SK-N-SH (cell line): ENCODE measurements at regions not wholly inside any gene's neighbourhood (a gene's known extent, or its start where the extent isn't known, plus 50 kb on each side); places are given as distances from the start of the nearest gene placed in this dataset.

ENCODE experiments used
- CTCF ChIA-PET: fragments of 300-600, 350-600 bp; formaldehyde crosslinking; extraction: SDS; loops from one replicate; lab custom pipeline; 2021; lab: Yijun Ruan, JAX
- POLR2A ChIA-PET: fragments of 350-600 bp; sonication (Branson Sonifier 250); formaldehyde crosslinking; extraction: SDS; loops from one replicate; lab custom pipeline; 2020; ENCODE audit warnings: antibody characterized with exemption, inconsistent platforms; lab: Yijun Ruan, JAX
- DNase-seq: peaks from one replicate; pipeline ENCODE4 v3.0.0; 2012
- H2AFZ ChIP-seq: fragments of 200-600 bp; sonication (generic); 2 replicates; pipeline ENCODE4 v1.8.1; 2016; ENCODE audit warnings: antibody characterized with exemption, mild to moderate bottlenecking, low read depth
- H3F3A ChIP-seq: fragments of 200-600 bp; sonication (generic); replicated peaks from 2 replicates; pipeline ENCODE3; 2016; ENCODE audit warnings: antibody characterized with exemption, mild to moderate bottlenecking; ENCODE audit not compliant: insufficient read depth
- H3K27ac ChIP-seq, 2 experiments: fragments of 200-500 bp in 1 of 2; fragments of 200-600 bp in 1 of 2; sonication (Bioruptor generic) in 1 of 2; sonication (generic), shearing (Covaris generic) in 1 of 2; 2 replicates each; pipeline versions ENCODE4 v1.5.1 to v1.6.1; 2014 to 2016; ENCODE audit warnings: low read depth in 2 of 2, inconsistent platforms in 1 of 2, low read length in 1 of 2, mild to moderate bottlenecking in 1 of 2, mixed read lengths in 1 of 2
- H3K27me3 ChIP-seq: fragments of 200-600 bp; sonication (generic), shearing (Covaris generic); 2 replicates; pipeline ENCODE4 v1.6.1; 2016; ENCODE audit warnings: mixed run types; ENCODE audit not compliant: insufficient read depth
- H3K36me3 ChIP-seq, 2 experiments: fragments of 200-500 bp in 1 of 2; fragments of 200-600 bp in 1 of 2; sonication (Bioruptor generic) in 1 of 2; sonication (generic) in 1 of 2; replicated peaks in 1 of 2; 2 replicates each; pipeline versions ENCODE3 to v1.5.1; 2014 to 2016; ENCODE audit warnings: low read length in 1 of 2, mild to moderate bottlenecking in 1 of 2; ENCODE audit not compliant: insufficient read depth in 2 of 2, control insufficient read depth in 1 of 2
- H3K4me1 ChIP-seq, 2 experiments: fragments of 200-500 bp in 1 of 2; fragments of 200-600 bp in 1 of 2; sonication (Bioruptor generic) in 1 of 2; sonication (generic), shearing (Covaris generic) in 1 of 2; 2 replicates each; pipeline versions ENCODE4 v1.5.1 to v1.6.1; 2014 to 2016; ENCODE audit warnings: low read depth in 1 of 2, low read length in 1 of 2, mixed run types in 1 of 2; ENCODE audit not compliant: insufficient read depth in 2 of 2, control insufficient read depth in 1 of 2
- H3K4me2 ChIP-seq: fragments of 200-600 bp; sonication (generic), shearing (Covaris generic); 2 replicates; pipeline ENCODE4 v1.6.1; 2017; ENCODE audit warnings: mixed run types
- H3K4me3 ChIP-seq, 2 experiments: fragments of 200-500 bp in 1 of 2; fragments of 200-600 bp in 1 of 2; sonication (Bioruptor generic) in 1 of 2; sonication (generic), shearing (Covaris generic) in 1 of 2; 2 replicates each; pipeline versions ENCODE4 v1.5.1 to v1.8.1; 2014 to 2016; ENCODE audit warnings: low read depth in 2 of 2, inconsistent platforms in 1 of 2, low read length in 1 of 2, mild to moderate bottlenecking in 1 of 2, mixed read lengths in 1 of 2, moderate library complexity in 1 of 2
- H3K79me2 ChIP-seq: fragments of 200-600 bp; sonication (generic); 2 replicates; pipeline ENCODE4 v1.8.1; 2017; ENCODE audit warnings: mild to moderate bottlenecking; ENCODE audit not compliant: insufficient read depth
- H3K9ac ChIP-seq: fragments of 200-600 bp; sonication (generic); 2 replicates; pipeline ENCODE4 v1.6.1; 2017; ENCODE audit warnings: mixed run types
- H3K9me2 ChIP-seq: fragments of 200-600 bp; sonication (generic); 2 replicates; pipeline ENCODE4 v1.6.1; 2017; ENCODE audit warnings: mixed run types
- H3K9me3 ChIP-seq: fragments of 200-600 bp; sonication (generic); 2 replicates; pipeline ENCODE4 v1.6.1; 2017; ENCODE audit warnings: mixed run types, mild to moderate bottlenecking, moderate library complexity
- H4K20me1 ChIP-seq: fragments of 200-600 bp; sonication (generic); 2 replicates; pipeline ENCODE4 v1.6.1; 2017; ENCODE audit warnings: mild to moderate bottlenecking, mixed run types; ENCODE audit not compliant: insufficient read depth
- CTCF ChIP-seq: fragments of 200-600 bp; sonication (generic); IDR thresholded peaks from 2 replicates; pipeline ENCODE4 v1.6.1; 2017; ENCODE audit warnings: antibody characterized with exemption, mild to moderate bottlenecking, moderate library complexity
- EZH2phosphoT487 ChIP-seq: fragments of 200-600 bp; sonication (generic); IDR thresholded peaks from 2 replicates; pipeline ENCODE4 v1.6.1; 2017; ENCODE audit warnings: low read depth, mixed run types, mild to moderate bottlenecking, antibody characterized with exemption, moderate library complexity, borderline replicate concordance
- FOXJ3 ChIP-seq: sonication (generic); formaldehyde crosslinking; IDR thresholded peaks from 2 replicates; pipeline ENCODE4 v1.5.1; 2020; ENCODE audit warnings: mild to moderate bottlenecking, missing genetic modification reagents
- IRF3 ChIP-seq: fragments of 150-350 bp; IDR thresholded peaks from 2 replicates; pipeline ENCODE4 v1.6.1; 2016; ENCODE audit warnings: mild to moderate bottlenecking, low read depth, low read length
- MAX ChIP-seq: IDR thresholded peaks from 2 replicates; pipeline ENCODE4 v1.4.0; 2012; ENCODE audit warnings: low read depth
- RCOR1 ChIP-seq: fragments of 150-350 bp; IDR thresholded peaks from 2 replicates; pipeline ENCODE4 v1.6.1; 2017; ENCODE audit warnings: antibody characterized with exemption, low read length
- WGBS: methylation state at CpG from one replicate; pipeline ENCODE4 v1.1.6; 2017; ENCODE audit warnings: low lambda C conversion rate; 5-methylcytosine and 5-hydroxymethylcytosine counted together

GRCh38 chr5:138640138-138640537 lies 64.9 kb upstream of the HSPA9 start:
- 83% methylated on average over 5 of the region's 5 CpGs for WGBS
- no peak overlapping the region for H3K9ac ChIP-seq
- DNase-seq = no peak
- no peak overlapping the region for H2AFZ ChIP-seq
- CTCF ChIA-PET = interaction anchor here (1.6 to 4.3 kb wide), 8 partner anchors 9 to 622 kb away, joined by 3 to 29 read pairs (median 8); no protein-coding TSS in a partner anchor
- no peaks in the 10 kb centered on the region for H3K36me3 ChIP-seq
- no peak for TF ChIP-seq FOXJ3
- no peak overlapping the region for H3K27ac ChIP-seq
- POLR2A ChIA-PET = interaction anchor here (1.5 kb wide), 1 partner anchor 29 kb away, joined by 5 read pairs; no protein-coding TSS in a partner anchor
- H3K79me2 ChIP-seq = no peaks in the 10 kb centered on the region
- no peaks in the 10 kb centered on the region for H4K20me1 ChIP-seq
- no peaks in the 10 kb centered on the region for H3K9me2 ChIP-seq
- no peaks in the 10 kb centered on the region; the same call in 1 of the 2 replicates for H3K27me3 ChIP-seq
- H3K4me2 ChIP-seq = no peak overlapping the region
- H3K4me3 ChIP-seq = no peak overlapping the region
- no peaks in the 10 kb centered on the region for H3F3A ChIP-seq
- peaks cover 0 to 12% of the 10 kb centered on the region in 2 experiments; a peak in 1 of 4 replicates for H3K4me1 ChIP-seq
- no peaks in the 10 kb centered on the region for H3K9me3 ChIP-seq

GRCh38 chr5:138639326-138639725 lies 64.1 kb upstream of the HSPA9 start:
- Histone ChIP-seq H3K27me3 (no peaks in the 10 kb centered on the region; the same call in 1 of the 2 replicates), H3K79me2 (no peaks in the 10 kb centered on the region), H3F3A (no peaks in the 10 kb centered on the region), H3K4me1 (peaks cover 0 to 12% of the 10 kb centered on the region in 2 experiments; a peak in 1 of 4 replicates), H3K9me3 (no peaks in the 10 kb centered on the region), H4K20me1 (no peaks in the 10 kb centered on the region), H3K9ac (no peak overlapping the region)
- ChIA-PET POLR2A (interaction anchor here (1.5 kb wide), 1 partner anchor 28 kb away, joined by 5 read pairs; no protein-coding TSS in a partner anchor), CTCF (interaction anchor here (0.8 to 4.3 kb wide), 5 partner anchors 9 to 186 kb away, joined by 3 to 29 read pairs (median 4); no protein-coding TSS in a partner anchor)
- 78% methylated on average over 3 of the region's 3 CpGs for WGBS
- TF ChIP-seq MAX = no peak
- no peak for TF ChIP-seq CTCF
- no peak for TF ChIP-seq RCOR1
- TF ChIP-seq, all 33 proteins: peak for 0
- DNase-seq = no peak
- Histone ChIP-seq H3K27ac (no peak overlapping the region), H3K36me3 (no peaks in the 10 kb centered on the region), H3K4me2 (no peak overlapping the region), H3K4me3 (no peak overlapping the region), H2AFZ (no peak overlapping the region), H3K9me2 (no peaks in the 10 kb centered on the region)

GRCh38 chr5:138637256-138637655 lies 62.1 kb upstream of the HSPA9 start:
- DNase-seq = no peak
- CTCF ChIA-PET = interaction anchor here (1.4 kb wide), 1 partner anchor 58 kb away, joined by 8 read pairs; no protein-coding TSS in a partner anchor
- WGBS = 90% methylated on average over 4 of the region's 4 CpGs

More at GRCh38 chr5:138637256-138637655, 62.1 kb upstream of the HSPA9 start:
- Histone ChIP-seq H3K9ac (no peak overlapping the region), H3K9me2 (no peaks in the 10 kb centered on the region), H3K4me1 (peaks cover 0 to 12% of the 10 kb centered on the region in 2 experiments; a peak in 1 of 4 replicates), H3K36me3 (no peaks in the 10 kb centered on the region), H3K9me3 (no peaks in the 10 kb centered on the region), H3K79me2 (no peaks in the 10 kb centered on the region), H3F3A (no peaks in the 10 kb centered on the region), H4K20me1 (no peaks in the 10 kb centered on the region), H2AFZ (no peak overlapping the region), H3K27me3 (no peaks in the 10 kb centered on the region; the same call in 1 of the 2 replicates), H3K27ac (no peak overlapping the region), H3K4me3 (no peak overlapping the region), H3K4me2 (no peak overlapping the region)
- TF ChIP-seq EZH2phosphoT487 = no peak
- TF ChIP-seq IRF3 = no peak
- POLR2A ChIA-PET = no interaction called here
